HFFc6 (cell line): ENCODE measurements at regions not wholly inside any gene's neighbourhood (a gene's known extent, or its start where the extent isn't known, plus 50 kb on each side); places are given as distances from the start of the nearest gene placed in this dataset.
"Not testable (repeated sequence)": the region's sequence is repeated elsewhere in the genome, so short reads cannot be mapped to it uniquely, and the experiment has no call there.

Source experiments
- DNase-seq: peaks from one replicate; pipeline ENCODE4 v3.0.0-alpha.2; 2018
- H3K27ac Mint-ChIP-seq: 2 replicates; pipeline ENCODE4 v1.8.0; 2020; ENCODE audit warnings: mild to moderate bottlenecking, mixed read lengths
- H3K27me3 Mint-ChIP-seq: 2 replicates; pipeline ENCODE4 v1.8.0; 2021; ENCODE audit warnings: mild to moderate bottlenecking, moderate library complexity, mixed read lengths; ENCODE audit not compliant: insufficient read depth
- H3K36me3 Mint-ChIP-seq: 2 replicates; pipeline ENCODE4 v1.8.0; 2021; ENCODE audit warnings: low read depth, mixed read lengths
- H3K4me1 Mint-ChIP-seq: 2 replicates; pipeline ENCODE4 v1.8.0; 2020; ENCODE audit warnings: low read depth, mixed read lengths
- H3K4me3 Mint-ChIP-seq: 2 replicates; pipeline ENCODE4 v1.8.0; 2020; ENCODE audit warnings: mild to moderate bottlenecking, moderate library complexity, mixed read lengths
- H3K9me3 Mint-ChIP-seq: 2 replicates; pipeline ENCODE4 v1.8.0; 2020; ENCODE audit warnings: mild to moderate bottlenecking, mixed read lengths
- TF ChIP-seq, protein P1 (sequence below): fragments of 200-600 bp; sonication (generic); IDR thresholded peaks from 2 replicates; pipeline ENCODE4 v1.5.0; 2021; ENCODE audit warnings: antibody characterized with exemption, mild to moderate bottlenecking

DNA sequence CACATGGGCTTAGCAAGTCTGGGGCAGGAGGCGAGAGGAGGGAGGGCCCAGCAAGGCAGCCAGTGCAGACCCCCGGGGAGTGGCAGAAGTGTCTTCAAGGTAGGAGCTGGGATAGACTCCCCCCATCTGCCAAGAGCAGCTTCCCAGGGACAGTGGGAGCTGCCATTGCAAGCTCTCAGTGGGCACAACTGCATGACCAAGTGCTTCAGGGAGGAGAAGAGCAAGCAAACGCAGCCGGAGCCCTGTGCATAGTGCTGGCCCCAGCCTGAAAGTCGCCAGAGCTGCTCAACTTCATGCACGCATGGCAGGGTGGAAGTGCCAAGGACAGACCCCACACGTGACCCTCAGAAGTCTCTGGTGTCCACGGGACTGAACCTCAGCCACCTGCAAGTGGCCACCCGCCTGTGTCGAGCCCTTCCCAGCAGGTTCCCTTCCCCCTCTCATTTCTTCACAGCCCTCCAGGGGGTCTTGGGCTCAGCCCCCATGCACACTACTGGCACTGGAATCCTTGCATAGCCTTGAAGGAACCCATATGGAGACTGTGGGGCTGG, 89.4 kb downstream of the PLXNA1 start:
- peaks cover 11% of the 10 kb centered on the region for H3K9me3 Mint-ChIP-seq
- TF ChIP-seq, protein P1, sequence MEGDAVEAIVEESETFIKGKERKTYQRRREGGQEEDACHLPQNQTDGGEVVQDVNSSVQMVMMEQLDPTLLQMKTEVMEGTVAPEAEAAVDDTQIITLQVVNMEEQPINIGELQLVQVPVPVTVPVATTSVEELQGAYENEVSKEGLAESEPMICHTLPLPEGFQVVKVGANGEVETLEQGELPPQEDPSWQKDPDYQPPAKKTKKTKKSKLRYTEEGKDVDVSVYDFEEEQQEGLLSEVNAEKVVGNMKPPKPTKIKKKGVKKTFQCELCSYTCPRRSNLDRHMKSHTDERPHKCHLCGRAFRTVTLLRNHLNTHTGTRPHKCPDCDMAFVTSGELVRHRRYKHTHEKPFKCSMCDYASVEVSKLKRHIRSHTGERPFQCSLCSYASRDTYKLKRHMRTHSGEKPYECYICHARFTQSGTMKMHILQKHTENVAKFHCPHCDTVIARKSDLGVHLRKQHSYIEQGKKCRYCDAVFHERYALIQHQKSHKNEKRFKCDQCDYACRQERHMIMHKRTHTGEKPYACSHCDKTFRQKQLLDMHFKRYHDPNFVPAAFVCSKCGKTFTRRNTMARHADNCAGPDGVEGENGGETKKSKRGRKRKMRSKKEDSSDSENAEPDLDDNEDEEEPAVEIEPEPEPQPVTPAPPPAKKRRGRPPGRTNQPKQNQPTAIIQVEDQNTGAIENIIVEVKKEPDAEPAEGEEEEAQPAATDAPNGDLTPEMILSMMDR: no peak
- no peak overlapping the region for H3K27ac Mint-ChIP-seq
- no peak for DNase-seq
- H3K4me3 Mint-ChIP-seq: no peak overlapping the region
- peaks cover 49% of the 10 kb centered on the region for H3K27me3 Mint-ChIP-seq
- H3K36me3 Mint-ChIP-seq: peaks cover 6% of the 10 kb centered on the region; the same call in 1 of the 2 replicates
- H3K4me1 Mint-ChIP-seq: peaks cover 12% of the 10 kb centered on the region; the same call in 1 of the 2 replicates

DNA sequence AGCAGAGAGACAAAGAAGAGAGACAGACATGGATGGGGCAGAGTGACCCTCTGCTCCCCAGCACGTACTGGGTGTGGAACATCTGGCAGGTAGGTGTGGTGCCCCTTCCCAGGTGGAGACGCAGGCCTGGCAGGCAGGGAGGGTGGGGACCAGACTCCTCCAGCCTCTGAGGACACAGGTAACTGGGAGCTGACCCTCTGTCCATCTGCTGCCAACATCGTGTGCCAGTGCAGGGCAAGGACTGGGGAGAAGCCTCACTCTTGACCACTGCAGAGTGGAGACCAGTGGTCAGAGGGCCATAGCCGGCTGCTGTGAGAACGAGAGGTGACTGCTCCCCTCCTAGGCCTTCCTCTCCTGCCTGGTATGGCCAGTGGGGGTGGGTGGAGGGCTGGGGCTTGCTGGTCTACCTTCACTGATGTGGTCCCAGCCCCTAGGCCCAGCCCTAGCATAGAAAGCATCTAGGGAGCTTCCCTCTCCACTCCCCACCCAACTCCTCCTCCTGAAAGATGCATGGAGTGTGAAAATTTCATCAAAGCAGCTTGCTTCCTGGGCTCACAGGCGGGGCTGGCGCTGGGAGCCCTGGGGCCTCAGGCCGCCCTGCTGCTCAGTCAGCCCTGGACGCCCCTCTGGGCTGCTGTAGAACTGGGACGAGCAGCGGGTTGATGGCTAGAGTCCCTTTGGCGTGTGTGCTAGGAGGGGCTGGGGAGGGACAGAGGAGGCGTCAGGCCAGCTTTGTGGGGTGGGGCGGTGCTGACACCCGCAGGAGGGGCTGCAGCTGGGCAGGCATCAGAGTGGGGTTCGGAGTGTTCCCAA, 90.3 kb downstream of the PLXNA1 start:
- TF ChIP-seq, protein P1: no peak
- H3K4me3 Mint-ChIP-seq: no peak overlapping the region
- H3K4me1 Mint-ChIP-seq: peaks cover 12% of the 10 kb centered on the region; the same call in 1 of the 2 replicates
- DNase-seq: no peak
- peaks cover 11% of the 10 kb centered on the region for H3K9me3 Mint-ChIP-seq
- H3K27me3 Mint-ChIP-seq: peaks cover 45% of the 10 kb centered on the region
- peaks cover 6% of the 10 kb centered on the region; the same call in 1 of the 2 replicates for H3K36me3 Mint-ChIP-seq
- no peak overlapping the region for H3K27ac Mint-ChIP-seq

DNA sequence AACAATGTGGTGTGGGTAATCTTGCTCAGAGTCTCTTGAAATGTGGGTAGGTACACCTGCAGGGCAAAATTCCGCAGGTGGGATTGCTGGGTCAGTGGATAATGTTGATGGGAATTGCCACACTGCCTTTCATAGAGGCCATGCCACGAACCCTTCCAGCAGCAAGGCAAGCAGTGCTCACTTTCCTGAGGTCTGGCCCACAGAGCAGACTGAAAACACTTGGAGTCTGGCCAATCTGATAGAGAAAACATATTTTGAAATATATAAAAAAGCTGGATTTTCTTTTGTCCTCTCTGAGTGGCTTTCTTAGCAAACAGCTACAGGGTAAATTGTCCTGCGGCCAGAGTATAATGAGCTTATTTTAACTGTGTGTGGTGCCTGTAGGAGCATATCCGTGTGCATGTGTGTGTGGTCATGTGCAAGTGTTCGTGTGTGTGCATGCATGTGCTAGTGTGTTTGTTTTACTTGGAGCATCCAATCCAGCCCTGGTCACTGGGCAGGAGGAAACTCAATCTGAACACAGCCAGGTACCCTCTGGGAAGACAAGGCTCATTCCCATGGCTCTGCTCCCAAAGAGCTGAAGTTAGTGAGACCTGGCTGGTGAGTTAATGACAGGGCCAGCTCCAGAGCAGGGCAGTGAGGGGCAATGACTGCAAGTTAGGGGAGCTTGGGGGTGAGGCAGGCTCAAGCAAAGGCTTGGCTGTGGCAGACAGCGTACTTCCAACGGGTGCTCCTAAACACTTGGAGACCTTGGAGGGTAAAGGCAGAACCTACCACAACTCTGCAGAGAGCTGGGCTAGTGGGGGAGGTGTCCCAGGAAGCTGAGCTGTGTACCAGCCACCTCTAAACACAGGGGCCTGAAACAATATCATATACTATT, 91.3 kb downstream of the PLXNA1 start:
- Mint-ChIP-seq H3K9me3 (peaks cover 11% of the 10 kb centered on the region), H3K4me1 (peaks cover 12% of the 10 kb centered on the region; the same call in 1 of the 2 replicates), H3K27me3 (peaks cover 39% of the 10 kb centered on the region), H3K36me3 (peaks cover 6% of the 10 kb centered on the region; the same call in 1 of the 2 replicates), H3K4me3 (no peak overlapping the region), H3K27ac (no peak overlapping the region)
- TF ChIP-seq, protein P1: no peak
- DNase-seq: peak; percentile 14

DNA sequence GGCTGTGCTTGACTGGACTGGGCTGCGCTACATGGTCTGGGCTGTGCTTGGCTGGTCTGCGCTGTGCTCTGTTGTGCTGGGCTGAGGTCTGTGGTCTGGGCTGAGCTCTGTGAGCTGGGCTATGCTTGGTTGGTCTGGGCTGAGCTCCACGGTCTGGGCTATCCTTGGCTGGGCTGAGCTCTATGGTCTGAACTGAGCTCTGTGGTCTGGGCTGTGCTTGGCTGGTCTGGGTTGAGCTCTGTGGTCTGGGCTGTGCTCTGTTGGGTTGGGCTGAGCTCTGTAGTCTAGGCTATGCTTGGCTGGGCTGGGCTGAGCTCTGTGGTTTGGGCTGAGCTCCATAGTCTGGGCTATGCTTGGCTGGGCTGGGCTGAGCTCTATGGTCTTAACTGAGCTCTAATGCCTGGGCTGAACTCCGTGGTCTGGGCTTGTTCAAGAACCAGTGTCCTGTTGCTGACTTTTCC, 92.0 kb downstream of the PLXNA1 start:
- Mint-ChIP-seq H3K9me3 (peaks cover 11% of the 10 kb centered on the region), H3K4me3 (no peak overlapping the region), H3K27ac (no peak overlapping the region), H3K4me1 (peaks cover 12% of the 10 kb centered on the region; the same call in 1 of the 2 replicates), H3K27me3 (peaks cover 39% of the 10 kb centered on the region), H3K36me3 (peaks cover 6% of the 10 kb centered on the region; the same call in 1 of the 2 replicates)
- TF ChIP-seq, protein P1: no peak
- DNase-seq: peak; percentile 89

DNA sequence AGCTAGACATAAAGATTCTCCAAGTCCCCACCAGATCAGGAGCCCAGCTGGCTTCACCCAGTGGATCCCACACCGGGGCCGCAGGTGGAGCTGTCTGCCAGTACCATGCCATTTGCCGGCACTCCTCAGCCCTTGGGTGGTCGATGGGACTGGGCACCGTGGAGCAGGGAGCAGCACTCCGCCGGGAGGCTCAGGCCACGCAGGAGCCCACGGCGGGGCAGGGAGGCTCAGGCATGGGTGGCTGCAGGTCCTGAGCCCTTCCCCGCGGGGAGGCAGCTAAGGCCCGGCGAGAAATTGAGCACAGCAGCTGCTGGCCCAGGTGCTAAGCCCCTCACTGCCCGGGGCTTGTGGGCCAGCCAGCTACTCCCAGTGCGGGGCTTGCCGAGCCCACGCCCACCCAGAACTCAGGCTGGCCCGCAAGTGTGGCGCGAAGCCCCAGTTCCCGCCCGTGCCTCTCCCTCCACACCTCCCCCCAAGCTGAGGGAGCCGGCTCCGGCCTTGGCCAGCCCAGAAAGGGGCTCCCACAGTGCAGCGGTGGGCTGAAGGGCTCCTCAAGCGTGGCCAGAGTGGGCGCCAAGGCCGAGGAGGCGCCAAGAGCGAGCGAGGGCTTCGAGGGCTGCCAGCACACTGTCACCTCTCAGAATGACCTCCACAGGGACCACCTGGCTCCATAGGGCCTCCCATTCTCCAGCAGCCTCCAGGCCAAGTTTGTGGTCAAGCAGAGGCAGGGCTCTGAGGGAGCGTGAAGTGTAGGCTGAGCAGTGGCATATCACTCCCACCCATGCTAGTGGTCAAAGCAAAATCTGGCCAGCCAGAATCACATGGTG, 93.5 kb downstream of the PLXNA1 start:
- Mint-ChIP-seq H3K9me3 (peaks cover 11% of the 10 kb centered on the region), H3K27me3 (peaks cover 40% of the 10 kb centered on the region), H3K4me1 (peaks cover 12% of the 10 kb centered on the region; the same call in 1 of the 2 replicates)
- not testable (repeated sequence) for H3K36me3 Mint-ChIP-seq, DNase-seq, H3K27ac Mint-ChIP-seq, H3K4me3 Mint-ChIP-seq
